Omental fat pad (tissue), 3 donors: ENCODE measurements at regions not wholly inside any gene's neighbourhood (a gene's known extent, or its start where the extent isn't known, plus 50 kb on each side); places are given as distances from the start of the nearest gene placed in this dataset.
"Not testable (repeated sequence)": the region's sequence is repeated elsewhere in the genome, so short reads cannot be mapped to it uniquely, and the experiment has no call there.

Experiments
- ATAC-seq: fragments of 150-250 bp; one replicate; pipeline ENCODE4 v1.9.1; 2016; ENCODE audit warnings: mild to moderate bottlenecking, moderate library complexity; ENCODE audit not compliant: low FRiP score
- DNase-seq: peaks from one replicate; pipeline ENCODE4 v3.0.0-alpha.2; 2019; ENCODE audit warnings: low spot score
- TF ChIP-seq, protein P1 (sequence below), 3 donors: fragments of 450-650 bp; IDR thresholded peaks; one replicate each; pipeline ENCODE4 v1.5.1; 2016 to 2017; ENCODE audit warnings: antibody characterized with exemption in 3 of 3, mild to moderate bottlenecking in 3 of 3, moderate library complexity in 2 of 3

DNA sequence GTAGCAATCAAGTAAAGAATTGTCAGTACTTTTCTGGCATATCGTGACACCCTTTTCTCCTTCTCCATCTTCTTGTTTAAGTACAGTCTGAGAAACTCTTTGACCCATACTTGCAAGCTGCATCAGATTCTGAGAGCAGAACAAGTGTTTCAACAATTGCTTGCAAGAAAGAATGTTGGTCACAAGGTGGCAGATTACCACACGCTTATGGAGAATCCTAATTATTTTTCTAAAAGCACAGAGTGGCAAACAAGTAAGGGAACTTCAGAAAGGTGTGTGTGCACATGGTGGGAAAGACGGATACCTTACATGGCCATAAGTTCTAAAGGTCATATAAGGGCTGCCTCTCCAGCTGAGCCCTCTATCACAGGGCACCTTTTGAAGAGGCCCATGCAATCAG is 136.4 kb upstream of the FGF13 start:
- ATAC-seq: no peak
- TF ChIP-seq, protein P1, sequence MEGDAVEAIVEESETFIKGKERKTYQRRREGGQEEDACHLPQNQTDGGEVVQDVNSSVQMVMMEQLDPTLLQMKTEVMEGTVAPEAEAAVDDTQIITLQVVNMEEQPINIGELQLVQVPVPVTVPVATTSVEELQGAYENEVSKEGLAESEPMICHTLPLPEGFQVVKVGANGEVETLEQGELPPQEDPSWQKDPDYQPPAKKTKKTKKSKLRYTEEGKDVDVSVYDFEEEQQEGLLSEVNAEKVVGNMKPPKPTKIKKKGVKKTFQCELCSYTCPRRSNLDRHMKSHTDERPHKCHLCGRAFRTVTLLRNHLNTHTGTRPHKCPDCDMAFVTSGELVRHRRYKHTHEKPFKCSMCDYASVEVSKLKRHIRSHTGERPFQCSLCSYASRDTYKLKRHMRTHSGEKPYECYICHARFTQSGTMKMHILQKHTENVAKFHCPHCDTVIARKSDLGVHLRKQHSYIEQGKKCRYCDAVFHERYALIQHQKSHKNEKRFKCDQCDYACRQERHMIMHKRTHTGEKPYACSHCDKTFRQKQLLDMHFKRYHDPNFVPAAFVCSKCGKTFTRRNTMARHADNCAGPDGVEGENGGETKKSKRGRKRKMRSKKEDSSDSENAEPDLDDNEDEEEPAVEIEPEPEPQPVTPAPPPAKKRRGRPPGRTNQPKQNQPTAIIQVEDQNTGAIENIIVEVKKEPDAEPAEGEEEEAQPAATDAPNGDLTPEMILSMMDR (IDR thresholded peaks at IDR 0.05): no peak

GRCh38 chrX:138845786-138846185 is 134.3 kb upstream of the FGF13 start:
- TF ChIP-seq, protein P1 (IDR thresholded peaks at IDR 0.05): no peak
- DNase-seq (no peak), ATAC-seq (no peak)

More for the DNA sequence above, 136.4 kb upstream of the FGF13 start:
- DNase-seq: no peak

DNA sequence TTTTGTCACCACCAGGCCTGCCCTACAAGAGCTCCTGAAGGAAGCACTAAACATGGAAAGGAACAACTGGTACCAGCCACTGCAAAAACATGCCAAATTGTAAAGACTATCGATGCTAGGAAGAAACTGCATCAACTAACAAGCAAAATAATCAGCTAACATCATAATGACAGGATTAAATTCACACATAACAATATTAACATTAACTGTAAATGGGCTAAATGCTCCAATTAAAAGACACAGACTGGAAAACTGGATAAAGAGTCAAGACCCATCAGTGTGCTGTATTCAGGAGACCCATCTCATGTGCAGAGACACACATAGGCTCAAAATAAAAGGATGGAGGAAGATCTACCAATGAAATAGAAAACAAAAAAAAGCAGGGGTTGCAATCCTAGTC is 95.9 kb upstream of the FGF13 start:
- DNase-seq, ATAC-seq: not testable (repeated sequence)

DNA sequence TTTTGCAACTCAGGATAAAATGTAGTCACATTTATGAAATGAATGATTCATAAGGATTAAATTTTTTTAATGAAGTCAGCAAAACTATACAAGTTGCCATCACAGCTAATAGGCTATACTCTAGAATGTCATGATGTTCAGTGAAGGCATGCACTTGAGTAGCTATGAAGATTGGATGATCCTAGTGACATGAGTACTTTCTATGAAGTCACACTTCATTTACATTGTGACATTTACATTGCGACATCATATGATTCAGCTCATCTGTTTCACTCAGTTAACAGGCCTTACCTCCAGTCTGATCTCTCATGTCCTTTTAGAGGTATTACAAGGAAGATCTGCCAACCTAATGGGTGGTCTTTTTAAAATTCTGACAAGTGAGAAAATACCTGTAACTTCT is 82.7 kb upstream of the FGF13 start:
- ATAC-seq: no peak
- no peak for DNase-seq
- TF ChIP-seq, protein P1 (IDR thresholded peaks at IDR 0.05): no peak

GRCh38 chrX:138791551-138791950 is 80.0 kb upstream of the FGF13 start:
- no peak for DNase-seq
- TF ChIP-seq, protein P1 (IDR thresholded peaks at IDR 0.05): no peak
- no peak for ATAC-seq

DNA sequence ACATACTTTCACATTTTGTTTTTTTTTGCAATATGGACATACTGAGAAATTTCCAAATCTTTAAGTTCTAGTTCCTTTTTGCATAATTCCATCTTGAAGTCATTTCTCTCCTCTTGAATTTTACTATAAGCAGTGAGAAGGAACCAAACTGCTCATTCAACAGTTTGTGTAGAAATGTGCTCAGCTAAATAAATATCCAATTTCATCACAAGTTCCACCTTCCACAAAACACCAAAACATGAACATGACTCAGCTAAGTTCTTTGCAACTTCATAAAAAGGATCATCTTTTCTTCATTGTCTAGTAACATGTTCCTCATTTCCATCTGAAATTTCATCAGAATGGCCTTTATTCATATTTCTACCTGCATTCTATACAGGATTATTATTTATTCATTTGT is 77.3 kb upstream of the FGF13 start:
- TF ChIP-seq, protein P1 (IDR thresholded peaks at IDR 0.05): no peak
- DNase-seq (no peak), ATAC-seq (no peak)

GRCh38 chrX:138778576-138778909 is 67.0 kb upstream of the FGF13 start:
- not testable (repeated sequence) for DNase-seq, ATAC-seq

- DNase-seq, ATAC-seq: not testable (repeated sequence)
Measured at GRCh38 chrX:138777908-138778575, 66.5 kb upstream of the FGF13 start.

GRCh38 chrX:138777230-138777629 is 65.7 kb upstream of the FGF13 start:
- TF ChIP-seq, protein P1 (IDR thresholded peaks at IDR 0.05): no peak
- DNase-seq: no peak
- no peak for ATAC-seq
